ENCODE measurements at regions not wholly inside any gene's neighbourhood (a gene's known extent, or its start where the extent isn't known, plus 50 kb on each side); places are given as distances from the start of the nearest gene placed in this dataset.
"Not testable (repeated sequence)": the region's sequence is repeated elsewhere in the genome, so short reads cannot be mapped to it uniquely, and the experiment has no call there.

DNA sequence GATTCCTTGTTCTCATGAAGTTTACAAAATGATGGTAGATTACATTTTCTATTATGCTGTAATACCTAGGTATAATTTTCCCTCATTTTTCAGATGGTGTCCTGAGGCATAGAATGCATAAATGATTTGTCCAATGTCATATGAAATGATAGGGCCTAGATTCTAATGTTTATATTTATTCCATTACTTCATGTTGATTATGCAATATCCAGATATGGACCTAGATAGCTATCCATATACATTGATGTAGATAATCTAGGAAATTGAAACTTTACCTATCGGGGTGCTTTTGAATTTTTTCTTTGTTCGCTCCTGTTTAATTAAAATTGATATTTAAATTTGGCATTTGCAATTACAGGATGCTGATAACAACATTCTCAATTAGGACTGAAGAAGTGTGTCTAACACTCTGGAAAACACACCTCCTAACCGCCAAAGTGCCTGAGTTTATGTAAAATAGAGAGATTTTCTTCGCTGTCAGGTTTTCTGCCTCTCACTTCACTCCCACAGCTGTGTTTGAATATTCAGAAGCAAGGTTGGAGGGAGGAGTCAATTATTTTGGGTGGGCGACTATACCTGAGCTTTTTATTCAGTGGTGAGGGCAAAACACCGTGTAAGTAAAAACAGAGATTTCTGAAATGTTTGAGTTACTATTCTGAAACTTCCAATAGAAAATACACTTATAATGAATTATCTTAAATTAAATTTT is 164.4 kb upstream of the ATP2B1 start:
- TF ChIP-seq EZH2 (IDR thresholded peaks at IDR 0.05; ENCODE audit: low read length, missing control alignments) = no peak
- H4K20me1 ChIP-seq (ENCODE audit: control insufficient read depth, extremely low read depth, insufficient read depth, low read length) = no peaks in the 10 kb centered on the region
- H3K27ac ChIP-seq (ENCODE audit: insufficient read depth, low read length) = no peak overlapping the region
- H2AFZ ChIP-seq (ENCODE audit: low read length) = no peak overlapping the region
- H3K9me3 ChIP-seq (ENCODE audit: control insufficient read depth, insufficient read depth, low read depth, low read length) = no peaks in the 10 kb centered on the region
- DNase-seq (ENCODE audit: low read depth in 2 of 2) = no peak
- H3K9ac ChIP-seq (ENCODE audit: insufficient read depth, low read length) = no peak overlapping the region
- H3K36me3 ChIP-seq (ENCODE audit: control insufficient read depth, insufficient read depth, low read length) = no peaks in the 10 kb centered on the region
- no peak overlapping the region for H3K4me3 ChIP-seq (replicated peaks in 1 of 4; ENCODE audit: control extremely low read depth in 1 of 4, insufficient read depth in 1 of 4, low read depth in 3 of 4, low read length in 4 of 4)
- H3K4me2 ChIP-seq (ENCODE audit: extremely low read depth, insufficient read depth, low read length) = no peak overlapping the region
- H3K27me3 ChIP-seq (ENCODE audit: control insufficient read depth, insufficient read depth, low read length) = no peaks in the 10 kb centered on the region
- no peaks in the 10 kb centered on the region for H3K4me1 ChIP-seq (ENCODE audit: control insufficient read depth, extremely low read depth, insufficient read depth, low read length)
- no peaks in the 10 kb centered on the region for H3K79me2 ChIP-seq (ENCODE audit: control insufficient read depth, insufficient read depth, low read length)

DNA sequence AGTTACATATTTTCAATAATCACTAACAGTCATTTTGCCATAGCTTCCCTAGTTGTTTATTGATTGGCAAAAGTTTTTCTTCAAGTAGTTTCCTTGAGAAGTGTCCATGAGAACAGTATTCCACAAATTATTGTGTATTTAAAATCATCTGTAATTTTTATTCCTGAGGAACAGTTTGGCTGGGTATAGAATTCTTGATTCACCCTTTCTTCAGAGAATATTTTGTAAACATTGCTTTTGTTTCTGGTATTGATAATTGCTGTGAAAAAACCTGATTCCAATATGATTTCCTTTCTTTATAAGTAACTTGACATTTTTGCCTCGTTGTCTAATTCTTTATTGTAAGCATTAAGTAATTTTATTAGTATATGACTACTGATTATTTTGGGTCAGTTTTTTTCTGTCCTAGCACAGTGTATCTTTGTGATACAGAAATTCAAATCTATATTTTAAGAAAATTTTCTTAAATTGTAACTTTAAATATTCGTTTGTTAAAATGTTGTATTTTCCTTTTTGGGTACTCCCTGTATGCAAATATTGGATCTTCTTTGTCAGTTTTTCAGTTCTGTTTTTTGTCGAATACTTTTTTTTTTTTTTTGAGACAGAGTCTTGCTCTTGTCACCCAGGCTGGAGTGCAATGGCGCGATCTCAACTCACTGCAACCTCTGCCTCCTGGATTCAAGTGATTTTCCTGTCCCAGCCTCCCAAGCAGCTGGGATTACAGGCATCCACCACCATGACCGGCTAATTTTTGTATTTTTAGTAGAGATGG is 162.0 kb upstream of the ATP2B1 start:
- Histone ChIP-seq H3K27ac (ENCODE audit: insufficient read depth, low read length) (no peak overlapping the region), H3K36me3 (ENCODE audit: control insufficient read depth, insufficient read depth, low read length) (no peaks in the 10 kb centered on the region), H3K4me3 (replicated peaks in 1 of 4; ENCODE audit: control extremely low read depth in 1 of 4, insufficient read depth in 1 of 4, low read depth in 3 of 4, low read length in 4 of 4) (no peak overlapping the region), H3K9ac (ENCODE audit: insufficient read depth, low read length) (no peak overlapping the region), H3K4me2 (ENCODE audit: extremely low read depth, insufficient read depth, low read length) (no peak overlapping the region), H3K4me1 (ENCODE audit: control insufficient read depth, extremely low read depth, insufficient read depth, low read length) (no peaks in the 10 kb centered on the region), H3K79me2 (ENCODE audit: control insufficient read depth, insufficient read depth, low read length) (no peaks in the 10 kb centered on the region), H3K9me3 (ENCODE audit: control insufficient read depth, insufficient read depth, low read depth, low read length) (no peaks in the 10 kb centered on the region), H3K27me3 (ENCODE audit: control insufficient read depth, insufficient read depth, low read length) (no peaks in the 10 kb centered on the region), H4K20me1 (ENCODE audit: control insufficient read depth, extremely low read depth, insufficient read depth, low read length) (no peaks in the 10 kb centered on the region), H2AFZ (ENCODE audit: low read length) (no peak overlapping the region)
- DNase-seq (ENCODE audit: low read depth in 2 of 2) = no peak
- TF ChIP-seq CTCF (conservative IDR thresholded peaks at IDR 0.05 in 1 of 2, IDR thresholded peaks at IDR 0.05 in 1 of 2; ENCODE audit: low read depth in 1 of 2, low read length in 2 of 2) (no peak), EZH2 (IDR thresholded peaks at IDR 0.05; ENCODE audit: low read length, missing control alignments) (no peak)

DNA sequence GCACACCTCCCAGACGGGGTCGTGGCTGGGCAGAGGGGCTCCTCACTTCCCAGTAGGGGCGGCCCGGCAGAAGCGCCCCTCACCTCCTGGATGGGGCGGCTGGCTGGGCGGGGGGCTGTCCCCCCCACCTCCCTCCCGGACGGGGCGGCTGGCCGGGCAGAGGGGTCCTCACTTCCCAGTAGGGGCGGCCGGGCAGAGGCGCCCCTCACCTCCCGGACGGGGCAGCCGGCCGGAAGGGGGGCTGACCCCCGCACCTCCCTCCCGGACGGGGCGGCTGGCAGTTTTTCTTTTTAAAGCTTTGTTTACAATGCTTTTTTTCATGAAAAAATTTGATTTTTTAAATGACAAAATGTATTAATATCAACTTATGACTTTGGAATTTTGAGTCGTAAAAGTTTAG is 159.0 kb upstream of the ATP2B1 start:
- H3K36me3 ChIP-seq (ENCODE audit: control insufficient read depth, insufficient read depth, low read length); H3K4me1 ChIP-seq (ENCODE audit: control insufficient read depth, extremely low read depth, insufficient read depth, low read length); H3K79me2 ChIP-seq (ENCODE audit: control insufficient read depth, insufficient read depth, low read length); H3K9me3 ChIP-seq (ENCODE audit: control insufficient read depth, insufficient read depth, low read depth, low read length); H2AFZ ChIP-seq (ENCODE audit: low read length); H3K9ac ChIP-seq (ENCODE audit: insufficient read depth, low read length); H3K4me2 ChIP-seq (ENCODE audit: extremely low read depth, insufficient read depth, low read length); H3K27me3 ChIP-seq (ENCODE audit: control insufficient read depth, insufficient read depth, low read length); H4K20me1 ChIP-seq (ENCODE audit: control insufficient read depth, extremely low read depth, insufficient read depth, low read length); H3K4me3 ChIP-seq (replicated peaks in 1 of 4; ENCODE audit: control extremely low read depth in 1 of 4, insufficient read depth in 1 of 4, low read depth in 3 of 4, low read length in 4 of 4); DNase-seq (ENCODE audit: low read depth in 2 of 2); H3K27ac ChIP-seq (ENCODE audit: insufficient read depth, low read length): not testable (repeated sequence)

- Histone ChIP-seq H4K20me1 (ENCODE audit: control insufficient read depth, extremely low read depth, insufficient read depth, low read length) (no peaks in the 10 kb centered on the region), H3K9ac (ENCODE audit: insufficient read depth, low read length) (no peak overlapping the region), H2AFZ (ENCODE audit: low read length) (no peak overlapping the region), H3K4me1 (ENCODE audit: control insufficient read depth, extremely low read depth, insufficient read depth, low read length) (no peaks in the 10 kb centered on the region), H3K36me3 (ENCODE audit: control insufficient read depth, insufficient read depth, low read length) (no peaks in the 10 kb centered on the region), H3K4me3 (replicated peaks in 1 of 4; ENCODE audit: control extremely low read depth in 1 of 4, insufficient read depth in 1 of 4, low read depth in 3 of 4, low read length in 4 of 4) (no peak overlapping the region), H3K9me3 (ENCODE audit: control insufficient read depth, insufficient read depth, low read depth, low read length) (no peaks in the 10 kb centered on the region), H3K27ac (ENCODE audit: insufficient read depth, low read length) (no peak overlapping the region), H3K79me2 (ENCODE audit: control insufficient read depth, insufficient read depth, low read length) (no peaks in the 10 kb centered on the region), H3K4me2 (ENCODE audit: extremely low read depth, insufficient read depth, low read length) (no peak overlapping the region), H3K27me3 (ENCODE audit: control insufficient read depth, insufficient read depth, low read length) (no peaks in the 10 kb centered on the region)
- TF ChIP-seq EZH2 (IDR thresholded peaks at IDR 0.05; ENCODE audit: low read length, missing control alignments) = no peak
- no peak for TF ChIP-seq CTCF (conservative IDR thresholded peaks at IDR 0.05 in 1 of 2, IDR thresholded peaks at IDR 0.05 in 1 of 2; ENCODE audit: low read depth in 1 of 2, low read length in 2 of 2)
- DNase-seq (ENCODE audit: low read depth in 2 of 2) = no peak
Observed at GRCh38 chr12:89864411-89864810, 155.8 kb upstream of the ATP2B1 start.
